HCT116 (cell line): ENCODE measurements at regions not wholly inside any gene's neighbourhood (a gene's known extent, or its start where the extent isn't known, plus 50 kb on each side); places are given as distances from the start of the nearest gene placed in this dataset.

ENCODE experiments used
- ATAC-seq: fragments of 200-7000 bp; cut with Tn5 transposase; 2 replicates; pipeline ENCODE4 v1.9.1; 2020; ENCODE audit warnings: mild to moderate bottlenecking, moderate library complexity
- BruUV-seq: library from RNA; stranded (reverse); fragments of 400-500 nt; replicated peaks from 2 replicates; lab custom pipeline; 2021; lab: Mats Ljungman, UMichigan
- CTCF ChIA-PET: fragments of 300-600 bp; sonication (Branson Sonifier 250); formaldehyde crosslinking; loops from one replicate; lab custom pipeline; 2021; ENCODE audit warnings: antibody characterized with exemption; lab: Charles Lee
- POLR2A ChIA-PET: fragments of 300-600, 350-600 bp; sonication (Branson Sonifier 250); formaldehyde crosslinking; loops from one replicate; lab custom pipeline; 2021; ENCODE audit warnings: antibody characterized with exemption; lab: Charles Lee
- RAD21 ChIA-PET, 2 experiments: fragments of 300-600 bp; sonication (Branson Sonifier 250); formaldehyde crosslinking; loops; one replicate each; lab custom pipeline; 2023; ENCODE audit warnings: low total read pairs in 2 of 2; ENCODE audit not compliant: uncharacterized antibody in 2 of 2, unreplicated experiment in 2 of 2, low non-redundant PET in 1 of 2; lab: Charles Lee
- DNase-seq: peaks from one replicate; pipeline ENCODE4 v3.0.0-alpha.2; 2010; ENCODE audit warnings: low read depth, low spot score
- H2AFZ ChIP-seq: fragments of 200-600 bp; shearing (Covaris generic), sonication (generic); 2 replicates; pipeline ENCODE4 v1.6.1; 2017; ENCODE audit warnings: low read depth, mixed run types, mixed read lengths, antibody characterized with exemption, low read length; ENCODE audit not compliant: poor library complexity, severe bottlenecking
- H3K27ac ChIP-seq: 2 replicates; pipeline ENCODE4 v1.5.1; 2012; ENCODE audit warnings: low read depth, low read length
- H3K27me3 ChIP-seq: fragments of 200-600 bp; sonication (generic); 2 replicates; pipeline ENCODE4 v1.6.1; 2016; ENCODE audit warnings: mixed run types, low read length, mixed read lengths; ENCODE audit not compliant: insufficient read depth
- H3K36me3 ChIP-seq, 2 experiments: fragments of 200-500 bp in 1 of 2; fragments of 200-600 bp in 1 of 2; sonication (Bioruptor generic) in 1 of 2; sonication (generic) in 1 of 2; 2 replicates each; pipeline versions ENCODE4 v1.5.1 to v1.6.1; 2014 to 2016; ENCODE audit warnings: low read length in 2 of 2, inconsistent platforms in 1 of 2, mixed read lengths in 1 of 2, mixed run types in 1 of 2; ENCODE audit not compliant: insufficient read depth in 2 of 2, control insufficient read depth in 1 of 2
- H3K4me1 ChIP-seq, 2 experiments: fragments of 200-600 bp in 1 of 2; sonication (generic) in 1 of 2; 2 replicates each; pipeline versions ENCODE4 v1.5.1 to v1.6.1; 2012 to 2017; ENCODE audit warnings: low read length in 2 of 2, inconsistent platforms in 1 of 2, mild to moderate bottlenecking in 1 of 2, mixed read lengths in 1 of 2, mixed run types in 1 of 2, moderate library complexity in 1 of 2; ENCODE audit not compliant: insufficient read depth in 2 of 2, control insufficient read depth in 1 of 2
- H3K4me2 ChIP-seq: fragments of 200-600 bp; sonication (generic); 2 replicates; pipeline ENCODE4 v1.6.1; 2017; ENCODE audit warnings: mixed run types, low read length, mixed read lengths
- H3K4me3 ChIP-seq, 2 experiments: fragments of 200-600 bp in 1 of 2; sonication (generic) in 1 of 2; replicated peaks in 1 of 2; 2 replicates each; pipeline ENCODE4 v1.5.1; 2011 to 2016; ENCODE audit warnings: low read length in 2 of 2, control low read depth in 1 of 2, low read depth in 1 of 2, mild to moderate bottlenecking in 1 of 2, mixed read lengths in 1 of 2, mixed run types in 1 of 2
- H3K79me2 ChIP-seq: fragments of 200-600 bp; sonication (generic); 2 replicates; pipeline ENCODE4 v1.6.1; 2017; ENCODE audit warnings: mild to moderate bottlenecking, mixed run types, low read length, moderate library complexity, mixed read lengths; ENCODE audit not compliant: insufficient read depth
- H3K9ac ChIP-seq: fragments of 200-600 bp; sonication (generic); 2 replicates; pipeline ENCODE4 v1.6.1; 2016; ENCODE audit warnings: low read length, mixed read lengths
- H3K9me2 ChIP-seq: fragments of 200-600 bp; sonication (generic), shearing (Covaris generic); 2 replicates; pipeline ENCODE4 v1.6.1; 2017; ENCODE audit warnings: mixed run types, mild to moderate bottlenecking, moderate library complexity; ENCODE audit not compliant: insufficient read depth
- H3K9me3 ChIP-seq, 2 experiments: fragments of 200-500 bp in 1 of 2; fragments of 200-600 bp in 1 of 2; sonication (Bioruptor generic) in 1 of 2; sonication (generic) in 1 of 2; 2 replicates each; pipeline ENCODE4 v1.6.1; 2014 to 2017; ENCODE audit warnings: low read length in 2 of 2, mixed read lengths in 2 of 2, inconsistent platforms in 1 of 2, low read depth in 1 of 2, mild to moderate bottlenecking in 1 of 2, mixed run types in 1 of 2, moderate library complexity in 1 of 2; ENCODE audit not compliant: control insufficient read depth in 1 of 2, insufficient read depth in 1 of 2
- H4K20me1 ChIP-seq: fragments of 200-600 bp; sonication (generic), shearing (Covaris generic); 2 replicates; pipeline ENCODE4 v1.6.1; 2017; ENCODE audit warnings: mixed run types, mild to moderate bottlenecking, moderate library complexity; ENCODE audit not compliant: insufficient read depth
- CTCF ChIP-seq, 3 experiments: fragments of 200-600 bp in 1 of 3; sonication (generic) in 1 of 3; IDR thresholded peaks in 2 of 3; conservative IDR thresholded peaks in 1 of 3; 2 replicates each; pipeline ENCODE4 v1.5.1; 2012 to 2017; ENCODE audit warnings: low read depth in 2 of 3, low read length in 2 of 3, antibody characterized with exemption in 1 of 3, borderline replicate concordance in 1 of 3, control low read depth in 1 of 3, mild to moderate bottlenecking in 1 of 3, mixed read lengths in 1 of 3, mixed run types in 1 of 3, moderate library complexity in 1 of 3; ENCODE audit not compliant: insufficient read depth in 1 of 3
- EGR1 ChIP-seq: IDR thresholded peaks from 2 replicates; pipeline ENCODE4 v1.6.1; 2012; ENCODE audit warnings: low read depth
- ELF1 ChIP-seq: IDR thresholded peaks from 2 replicates; pipeline ENCODE4 v1.6.1; 2012; ENCODE audit warnings: low read depth, borderline replicate concordance
- EZH2phosphoT487 ChIP-seq: fragments of 200-600 bp; IDR thresholded peaks from 2 replicates; pipeline ENCODE4 v1.6.1; 2018; ENCODE audit warnings: antibody characterized with exemption, borderline replicate concordance
- JUND ChIP-seq: IDR thresholded peaks from 2 replicates; pipeline ENCODE4 v1.6.1; 2012
- POLR2A ChIP-seq: IDR thresholded peaks from 2 replicates; pipeline ENCODE4 v1.7.0; 2011; ENCODE audit warnings: borderline replicate concordance; ENCODE audit not compliant: insufficient read depth, insufficient read length; ENCODE audit errors: extremely low read depth
- RAD21 ChIP-seq: IDR thresholded peaks from 2 replicates; pipeline ENCODE4 v1.6.1; 2012; ENCODE audit warnings: low read depth, mild to moderate bottlenecking
- SIN3A ChIP-seq: IDR thresholded peaks from 2 replicates; pipeline ENCODE4 v1.6.1; 2012; ENCODE audit warnings: low read depth
- YY1 ChIP-seq: IDR thresholded peaks from 2 replicates; pipeline ENCODE4 v1.6.1; 2011; ENCODE audit warnings: low read length, low read depth, moderate library complexity, mild to moderate bottlenecking; ENCODE audit not compliant: insufficient replicate concordance; ENCODE audit errors: extremely low read depth
- ZBTB33 ChIP-seq: IDR thresholded peaks from 2 replicates; pipeline ENCODE4 v1.6.1; 2011; ENCODE audit warnings: mild to moderate bottlenecking, low read length, moderate library complexity; ENCODE audit not compliant: insufficient replicate concordance; ENCODE audit errors: extremely low read depth
- intact Hi-C: fragments of 100-400 bp; cut with micrococcal nuclease; formaldehyde crosslinking; loops from 2 replicates; pipeline ENCODE4 v1.10.0; 2022
- TF ChIP-seq, protein P1 (sequence below): IDR thresholded peaks from 2 replicates; pipeline ENCODE4 v1.6.1; 2012
- TF ChIP-seq, protein P2 (sequence below): IDR thresholded peaks from 2 replicates; pipeline ENCODE4 v1.6.1; 2012; ENCODE audit warnings: low read depth

DNA sequence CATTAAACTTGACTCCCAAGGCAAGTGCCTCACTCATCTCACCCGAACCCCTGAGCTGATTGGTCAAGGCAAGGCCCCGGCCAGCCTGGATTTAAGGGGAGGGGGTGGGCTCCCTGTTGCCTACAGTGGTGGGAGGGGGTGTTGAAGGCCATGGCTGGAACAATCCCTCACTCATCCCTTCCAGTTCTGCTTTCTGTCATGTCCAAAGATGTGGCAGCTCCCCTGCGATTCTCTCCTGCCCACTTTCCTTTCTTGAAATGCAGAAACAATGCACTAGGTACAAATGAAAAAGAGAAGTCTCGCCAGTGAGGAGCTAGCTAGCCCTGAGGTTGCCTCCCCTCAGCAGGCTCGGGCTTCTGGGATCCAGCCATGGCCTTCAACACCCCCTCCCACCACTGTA lies 240.9 kb downstream of the SYK start:
- TF ChIP-seq, protein P1, sequence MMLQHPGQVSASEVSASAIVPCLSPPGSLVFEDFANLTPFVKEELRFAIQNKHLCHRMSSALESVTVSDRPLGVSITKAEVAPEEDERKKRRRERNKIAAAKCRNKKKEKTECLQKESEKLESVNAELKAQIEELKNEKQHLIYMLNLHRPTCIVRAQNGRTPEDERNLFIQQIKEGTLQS = no peak
- no peak for TF ChIP-seq ZBTB33
- TF ChIP-seq JUND = no peak
- no peak for TF ChIP-seq YY1
- TF ChIP-seq CTCF (IDR thresholded peaks at IDR 0.05 in 2 of 3, conservative IDR thresholded peaks at IDR 0.05 in 1 of 3; ENCODE audit: borderline replicate concordance in 1 of 3, insufficient read depth in 1 of 3, low read depth in 2 of 3, low read length in 2 of 3) = no peak
- TF ChIP-seq, protein P2, sequence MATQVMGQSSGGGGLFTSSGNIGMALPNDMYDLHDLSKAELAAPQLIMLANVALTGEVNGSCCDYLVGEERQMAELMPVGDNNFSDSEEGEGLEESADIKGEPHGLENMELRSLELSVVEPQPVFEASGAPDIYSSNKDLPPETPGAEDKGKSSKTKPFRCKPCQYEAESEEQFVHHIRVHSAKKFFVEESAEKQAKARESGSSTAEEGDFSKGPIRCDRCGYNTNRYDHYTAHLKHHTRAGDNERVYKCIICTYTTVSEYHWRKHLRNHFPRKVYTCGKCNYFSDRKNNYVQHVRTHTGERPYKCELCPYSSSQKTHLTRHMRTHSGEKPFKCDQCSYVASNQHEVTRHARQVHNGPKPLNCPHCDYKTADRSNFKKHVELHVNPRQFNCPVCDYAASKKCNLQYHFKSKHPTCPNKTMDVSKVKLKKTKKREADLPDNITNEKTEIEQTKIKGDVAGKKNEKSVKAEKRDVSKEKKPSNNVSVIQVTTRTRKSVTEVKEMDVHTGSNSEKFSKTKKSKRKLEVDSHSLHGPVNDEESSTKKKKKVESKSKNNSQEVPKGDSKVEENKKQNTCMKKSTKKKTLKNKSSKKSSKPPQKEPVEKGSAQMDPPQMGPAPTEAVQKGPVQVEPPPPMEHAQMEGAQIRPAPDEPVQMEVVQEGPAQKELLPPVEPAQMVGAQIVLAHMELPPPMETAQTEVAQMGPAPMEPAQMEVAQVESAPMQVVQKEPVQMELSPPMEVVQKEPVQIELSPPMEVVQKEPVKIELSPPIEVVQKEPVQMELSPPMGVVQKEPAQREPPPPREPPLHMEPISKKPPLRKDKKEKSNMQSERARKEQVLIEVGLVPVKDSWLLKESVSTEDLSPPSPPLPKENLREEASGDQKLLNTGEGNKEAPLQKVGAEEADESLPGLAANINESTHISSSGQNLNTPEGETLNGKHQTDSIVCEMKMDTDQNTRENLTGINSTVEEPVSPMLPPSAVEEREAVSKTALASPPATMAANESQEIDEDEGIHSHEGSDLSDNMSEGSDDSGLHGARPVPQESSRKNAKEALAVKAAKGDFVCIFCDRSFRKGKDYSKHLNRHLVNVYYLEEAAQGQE = no peak
- no peak for TF ChIP-seq EZH2phosphoT487
- TF ChIP-seq EGR1 = no peak
- no peak for TF ChIP-seq POLR2A
- TF ChIP-seq SIN3A = no peak
- no peak for TF ChIP-seq ELF1
- no peak for TF ChIP-seq RAD21
- ATAC-seq = no peak
- BruUV-seq = no TSS peak
- no peak overlapping the region for H3K27ac ChIP-seq
- no peak overlapping the region for H3K4me3 ChIP-seq
- ChIA-PET POLR2A (no interaction called here), RAD21 (no interaction called here), CTCF (no interaction called here)
- intact Hi-C loops = no loop called here
- H3K4me1 ChIP-seq = peaks cover 15 to 18% of the 10 kb centered on the region in 2 experiments
- H3K9me3 ChIP-seq = no peaks in the 10 kb centered on the region
- no peaks in the 10 kb centered on the region for H3K79me2 ChIP-seq
- H4K20me1 ChIP-seq = no peaks in the 10 kb centered on the region
- H2AFZ ChIP-seq = no peak overlapping the region
- H3K4me2 ChIP-seq = no peak overlapping the region
- DNase-seq = no peak
- H3K27me3 ChIP-seq = no peaks in the 10 kb centered on the region
- no peaks in the 10 kb centered on the region for H3K36me3 ChIP-seq
- no peak overlapping the region for H3K9ac ChIP-seq
- no peaks in the 10 kb centered on the region for H3K9me2 ChIP-seq
